NB4 (cell line): ENCODE measurements at regions not wholly inside any gene's neighbourhood (a gene's known extent, or its start where the extent isn't known, plus 50 kb on each side); places are given as distances from the start of the nearest gene placed in this dataset.

Experiments used
- MYC ChIP-seq: IDR thresholded peaks from 2 replicates; pipeline ENCODE4 v1.6.1; 2011; ENCODE audit warnings: low read depth, low read length
- POLR2A ChIP-seq: IDR thresholded peaks from 2 replicates; pipeline ENCODE4 v1.6.1; 2011; ENCODE audit warnings: mild to moderate bottlenecking; ENCODE audit not compliant: insufficient read length; ENCODE audit errors: extremely low read depth
- TF ChIP-seq, protein P1 (sequence below): IDR thresholded peaks from one replicate; pipeline ENCODE4 v1.5.1; 2012; ENCODE audit warnings: low read depth, low read length

DNA sequence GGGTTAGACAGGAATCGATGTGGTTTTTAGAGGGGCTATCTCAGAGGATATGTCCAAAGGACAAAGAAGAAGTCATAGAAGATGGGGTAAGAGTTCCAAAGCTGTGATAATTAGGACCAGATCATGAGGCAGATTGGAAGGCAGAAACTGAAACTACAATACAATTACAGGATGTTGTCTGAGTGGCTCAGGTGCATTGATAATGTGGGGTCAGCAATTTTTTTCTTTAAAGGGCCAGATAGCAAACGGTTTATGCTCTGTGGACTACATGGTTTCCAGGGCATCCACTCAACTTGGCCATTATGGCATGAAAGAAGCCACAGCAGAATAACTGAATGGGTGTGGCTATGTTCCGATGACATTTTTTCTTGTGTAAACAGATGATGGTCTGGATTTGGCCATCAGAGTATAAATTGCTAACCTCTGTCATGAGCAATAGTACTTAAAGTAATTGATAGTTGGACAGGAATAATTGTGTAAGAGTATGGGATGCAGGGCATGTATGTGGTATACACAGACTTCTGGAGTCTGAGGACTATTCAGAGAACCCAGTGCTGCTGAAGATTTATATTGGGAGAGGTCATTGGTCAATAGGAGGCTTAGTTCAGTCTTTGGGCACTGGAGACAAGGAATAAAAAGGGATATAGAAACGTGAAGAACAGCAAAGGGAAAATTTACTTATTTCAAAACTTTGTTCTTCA lies 198.4 kb upstream of the ADGRL4 start:
- TF ChIP-seq, protein P1, sequence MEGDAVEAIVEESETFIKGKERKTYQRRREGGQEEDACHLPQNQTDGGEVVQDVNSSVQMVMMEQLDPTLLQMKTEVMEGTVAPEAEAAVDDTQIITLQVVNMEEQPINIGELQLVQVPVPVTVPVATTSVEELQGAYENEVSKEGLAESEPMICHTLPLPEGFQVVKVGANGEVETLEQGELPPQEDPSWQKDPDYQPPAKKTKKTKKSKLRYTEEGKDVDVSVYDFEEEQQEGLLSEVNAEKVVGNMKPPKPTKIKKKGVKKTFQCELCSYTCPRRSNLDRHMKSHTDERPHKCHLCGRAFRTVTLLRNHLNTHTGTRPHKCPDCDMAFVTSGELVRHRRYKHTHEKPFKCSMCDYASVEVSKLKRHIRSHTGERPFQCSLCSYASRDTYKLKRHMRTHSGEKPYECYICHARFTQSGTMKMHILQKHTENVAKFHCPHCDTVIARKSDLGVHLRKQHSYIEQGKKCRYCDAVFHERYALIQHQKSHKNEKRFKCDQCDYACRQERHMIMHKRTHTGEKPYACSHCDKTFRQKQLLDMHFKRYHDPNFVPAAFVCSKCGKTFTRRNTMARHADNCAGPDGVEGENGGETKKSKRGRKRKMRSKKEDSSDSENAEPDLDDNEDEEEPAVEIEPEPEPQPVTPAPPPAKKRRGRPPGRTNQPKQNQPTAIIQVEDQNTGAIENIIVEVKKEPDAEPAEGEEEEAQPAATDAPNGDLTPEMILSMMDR, result no peak
- TF ChIP-seq MYC (no peak), POLR2A (no peak)
